Panc1 (cell line): ENCODE measurements at regions not wholly inside any gene's neighbourhood (a gene's known extent, or its start where the extent isn't known, plus 50 kb on each side); places are given as distances from the start of the nearest gene placed in this dataset.

Experiments
- ATAC-seq: fragments of 200-7000 bp; cut with Tn5 transposase; 2 replicates; pipeline ENCODE4 v1.9.1; 2020; ENCODE audit warnings: mild to moderate bottlenecking, moderate library complexity
- BruUV-seq: library from RNA; stranded (reverse); fragments of 400-500 nt; replicated peaks from 2 replicates; lab custom pipeline; 2021; lab: Mats Ljungman, UMichigan
- CTCF ChIA-PET: fragments of 300-600 bp; sonication (Branson Sonifier 250); formaldehyde crosslinking; loops from one replicate; lab custom pipeline; 2022; ENCODE audit warnings: antibody characterized with exemption; lab: Charles Lee
- POLR2A ChIA-PET: fragments of 300-600 bp; sonication (Branson Sonifier 250); formaldehyde crosslinking; loops from one replicate; lab custom pipeline; 2022; ENCODE audit warnings: antibody characterized with exemption; lab: Charles Lee
- DNase-seq: peaks from one replicate; pipeline ENCODE4 v3.0.0-alpha.2; 2010; ENCODE audit warnings: low read depth, low spot score
- H3K27ac ChIP-seq: 2 replicates; pipeline ENCODE4 v1.5.1; 2011; ENCODE audit warnings: mild to moderate bottlenecking, low read length, inconsistent platforms
- H3K27me3 ChIP-seq: fragments of 200-500 bp; sonication (Bioruptor generic); 2 replicates; pipeline ENCODE4 v1.6.0; 2014; ENCODE audit warnings: low read length, inconsistent platforms; ENCODE audit not compliant: control insufficient read depth, insufficient read depth
- H3K36me3 ChIP-seq: fragments of 200-500 bp; sonication (Bioruptor generic); 2 replicates; pipeline ENCODE4 v1.5.1; 2014; ENCODE audit warnings: inconsistent platforms, mild to moderate bottlenecking, low read length, moderate library complexity; ENCODE audit not compliant: control insufficient read depth, insufficient read depth
- H3K4me1 ChIP-seq: 2 replicates; pipeline ENCODE4 v1.5.1; 2011; ENCODE audit warnings: inconsistent platforms, mild to moderate bottlenecking, low read length, moderate library complexity; ENCODE audit not compliant: control insufficient read depth, insufficient read depth
- H3K4me3 ChIP-seq, 2 experiments: 2 replicates each; pipeline ENCODE4 v1.5.1; 2011 to 2012; ENCODE audit warnings: low read depth in 2 of 2, low read length in 2 of 2, mild to moderate bottlenecking in 2 of 2, inconsistent platforms in 1 of 2, moderate library complexity in 1 of 2
- H3K9me3 ChIP-seq: fragments of 200-500 bp; sonication (Bioruptor generic); 2 replicates; pipeline ENCODE4 v1.5.1; 2014; ENCODE audit warnings: low read depth, mild to moderate bottlenecking, inconsistent platforms, low read length, moderate library complexity; ENCODE audit not compliant: control insufficient read depth, insufficient read depth
- POLR2AphosphoS5 ChIP-seq: IDR thresholded peaks from 2 replicates; pipeline ENCODE4 v1.6.1; 2012; ENCODE audit warnings: mild to moderate bottlenecking, low read depth, low read length, moderate library complexity
- SIN3A ChIP-seq: IDR thresholded peaks from 2 replicates; pipeline ENCODE4 v1.6.1; 2012; ENCODE audit warnings: low read depth, mild to moderate bottlenecking, low read length, moderate library complexity, borderline replicate concordance; ENCODE audit not compliant: insufficient read depth
- TCF7L2 ChIP-seq: IDR thresholded peaks from 2 replicates; pipeline ENCODE4 v1.6.1; 2011; ENCODE audit warnings: mild to moderate bottlenecking, low read depth, low read length, inconsistent platforms
- in situ Hi-C: cut with HindIII; loops from 2 replicates; pipeline ENCODE4 v1.10.0; 2016; ENCODE audit warnings: low sequenced_read_pairs, low pct_unique_long_range_greater_than_20kb
- intact Hi-C: fragments of 100-400 bp; cut with micrococcal nuclease; formaldehyde crosslinking; loops from one replicate; pipeline ENCODE4 v1.10.0; 2022; ENCODE audit not compliant: unreplicated experiment
- TF ChIP-seq, protein P1 (sequence below), 2 experiments: IDR thresholded peaks; 2 replicates each; pipeline ENCODE4 v1.6.1; 2011 to 2012; ENCODE audit warnings: low read depth in 2 of 2, control low read depth in 1 of 2, low read length in 1 of 2, mild to moderate bottlenecking in 1 of 2, moderate library complexity in 1 of 2; ENCODE audit not compliant: insufficient read depth in 1 of 2
- TF ChIP-seq, protein P2 (sequence below): fragments of 450-650 bp; IDR thresholded peaks from 2 replicates; pipeline ENCODE4 v1.5.1; 2017; ENCODE audit warnings: mild to moderate bottlenecking

DNA sequence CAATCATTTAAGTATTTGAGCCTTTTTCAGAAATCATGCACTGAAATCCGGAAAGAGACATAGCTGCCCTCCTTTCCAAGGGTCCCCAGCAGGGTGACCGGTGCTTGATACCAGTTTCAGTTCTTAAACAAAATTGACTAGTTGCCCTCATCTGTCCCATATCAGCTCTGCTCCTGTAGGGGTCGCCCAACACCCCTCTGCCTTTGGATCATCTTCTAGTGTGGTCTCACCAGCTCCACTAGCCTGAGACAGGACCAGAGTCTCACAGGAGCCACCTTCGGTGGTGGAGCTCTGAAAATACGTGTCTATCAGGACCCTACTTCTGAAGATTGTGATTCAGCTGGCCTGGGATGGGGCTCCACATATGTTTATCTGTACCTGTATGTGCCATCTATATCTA, 428.2 kb downstream of the ENC1 start:
- BruUV-seq = no TSS peak
- CTCF ChIA-PET = interaction anchor here (1.0 kb wide), 1 partner anchor 429 kb away, joined by 3 read pairs; no protein-coding TSS in a partner anchor

DNA sequence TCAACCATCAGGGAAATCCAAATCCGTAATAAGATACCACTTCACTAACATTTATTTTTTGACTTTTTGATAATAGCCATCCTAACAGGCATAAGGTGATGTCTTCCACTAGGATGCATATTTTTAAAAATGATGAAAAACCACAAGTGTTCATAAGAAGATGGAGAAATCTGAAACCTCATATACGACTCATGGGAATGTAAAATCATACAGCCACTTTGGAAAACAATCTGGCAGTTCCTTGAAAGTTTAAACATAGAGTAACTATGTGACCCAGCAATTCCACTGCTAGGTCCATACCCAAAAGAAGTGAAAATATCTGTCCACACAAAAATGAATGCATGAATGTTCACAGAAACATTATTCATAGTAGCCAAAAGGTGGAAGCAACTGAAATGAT, 431.0 kb downstream of the ENC1 start:
- no peaks in the 10 kb centered on the region for H3K9me3 ChIP-seq
- TF ChIP-seq POLR2AphosphoS5 (no peak), SIN3A (no peak), TCF7L2 (no peak)
- TF ChIP-seq, protein P1, sequence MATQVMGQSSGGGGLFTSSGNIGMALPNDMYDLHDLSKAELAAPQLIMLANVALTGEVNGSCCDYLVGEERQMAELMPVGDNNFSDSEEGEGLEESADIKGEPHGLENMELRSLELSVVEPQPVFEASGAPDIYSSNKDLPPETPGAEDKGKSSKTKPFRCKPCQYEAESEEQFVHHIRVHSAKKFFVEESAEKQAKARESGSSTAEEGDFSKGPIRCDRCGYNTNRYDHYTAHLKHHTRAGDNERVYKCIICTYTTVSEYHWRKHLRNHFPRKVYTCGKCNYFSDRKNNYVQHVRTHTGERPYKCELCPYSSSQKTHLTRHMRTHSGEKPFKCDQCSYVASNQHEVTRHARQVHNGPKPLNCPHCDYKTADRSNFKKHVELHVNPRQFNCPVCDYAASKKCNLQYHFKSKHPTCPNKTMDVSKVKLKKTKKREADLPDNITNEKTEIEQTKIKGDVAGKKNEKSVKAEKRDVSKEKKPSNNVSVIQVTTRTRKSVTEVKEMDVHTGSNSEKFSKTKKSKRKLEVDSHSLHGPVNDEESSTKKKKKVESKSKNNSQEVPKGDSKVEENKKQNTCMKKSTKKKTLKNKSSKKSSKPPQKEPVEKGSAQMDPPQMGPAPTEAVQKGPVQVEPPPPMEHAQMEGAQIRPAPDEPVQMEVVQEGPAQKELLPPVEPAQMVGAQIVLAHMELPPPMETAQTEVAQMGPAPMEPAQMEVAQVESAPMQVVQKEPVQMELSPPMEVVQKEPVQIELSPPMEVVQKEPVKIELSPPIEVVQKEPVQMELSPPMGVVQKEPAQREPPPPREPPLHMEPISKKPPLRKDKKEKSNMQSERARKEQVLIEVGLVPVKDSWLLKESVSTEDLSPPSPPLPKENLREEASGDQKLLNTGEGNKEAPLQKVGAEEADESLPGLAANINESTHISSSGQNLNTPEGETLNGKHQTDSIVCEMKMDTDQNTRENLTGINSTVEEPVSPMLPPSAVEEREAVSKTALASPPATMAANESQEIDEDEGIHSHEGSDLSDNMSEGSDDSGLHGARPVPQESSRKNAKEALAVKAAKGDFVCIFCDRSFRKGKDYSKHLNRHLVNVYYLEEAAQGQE (IDR thresholded peaks at IDR 0.05; ENCODE audit: insufficient read depth in 1 of 2, low read depth in 2 of 2, low read length in 1 of 2) = no peak
- TF ChIP-seq, protein P2, sequence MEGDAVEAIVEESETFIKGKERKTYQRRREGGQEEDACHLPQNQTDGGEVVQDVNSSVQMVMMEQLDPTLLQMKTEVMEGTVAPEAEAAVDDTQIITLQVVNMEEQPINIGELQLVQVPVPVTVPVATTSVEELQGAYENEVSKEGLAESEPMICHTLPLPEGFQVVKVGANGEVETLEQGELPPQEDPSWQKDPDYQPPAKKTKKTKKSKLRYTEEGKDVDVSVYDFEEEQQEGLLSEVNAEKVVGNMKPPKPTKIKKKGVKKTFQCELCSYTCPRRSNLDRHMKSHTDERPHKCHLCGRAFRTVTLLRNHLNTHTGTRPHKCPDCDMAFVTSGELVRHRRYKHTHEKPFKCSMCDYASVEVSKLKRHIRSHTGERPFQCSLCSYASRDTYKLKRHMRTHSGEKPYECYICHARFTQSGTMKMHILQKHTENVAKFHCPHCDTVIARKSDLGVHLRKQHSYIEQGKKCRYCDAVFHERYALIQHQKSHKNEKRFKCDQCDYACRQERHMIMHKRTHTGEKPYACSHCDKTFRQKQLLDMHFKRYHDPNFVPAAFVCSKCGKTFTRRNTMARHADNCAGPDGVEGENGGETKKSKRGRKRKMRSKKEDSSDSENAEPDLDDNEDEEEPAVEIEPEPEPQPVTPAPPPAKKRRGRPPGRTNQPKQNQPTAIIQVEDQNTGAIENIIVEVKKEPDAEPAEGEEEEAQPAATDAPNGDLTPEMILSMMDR = no peak
- ATAC-seq = no peak
- no peak for DNase-seq
- in situ Hi-C loops (no loop called here), intact Hi-C loops (no loop called here)
- H3K4me3 ChIP-seq = no peak overlapping the region
- no TSS peak for BruUV-seq
- no peaks in the 10 kb centered on the region for H3K36me3 ChIP-seq
- ChIA-PET POLR2A (no interaction called here), CTCF (no interaction called here)
- H3K27ac ChIP-seq = no peak overlapping the region
- 0 out of 2 replicates have a peak, but pooled peaks cover 5% of the 10 kb centered on the region for H3K4me1 ChIP-seq
- no peaks in the 10 kb centered on the region for H3K27me3 ChIP-seq

More for the DNA sequence above, 428.2 kb downstream of the ENC1 start:
- H3K27me3 ChIP-seq = no peaks in the 10 kb centered on the region
- intact Hi-C loops (no loop called here), in situ Hi-C loops (no loop called here)
- no peak overlapping the region for H3K4me3 ChIP-seq
- no peak for ATAC-seq
- no peak overlapping the region for H3K27ac ChIP-seq
- no peaks in the 10 kb centered on the region for H3K4me1 ChIP-seq
- POLR2A ChIA-PET = interaction anchor here (0.5 kb wide), 1 partner anchor 52 kb away, joined by 8 read pairs; no protein-coding TSS in a partner anchor
- TF ChIP-seq, protein P2 = peak; percentile 45
- TF ChIP-seq, protein P1 (IDR thresholded peaks at IDR 0.05; ENCODE audit: insufficient read depth in 1 of 2, low read depth in 2 of 2, low read length in 1 of 2) = no peak
- no peaks in the 10 kb centered on the region for H3K36me3 ChIP-seq
- no peak for DNase-seq
- H3K9me3 ChIP-seq = no peaks in the 10 kb centered on the region
